Epithelial cell of esophagus (primary cell): ENCODE measurements at regions not wholly inside any gene's neighbourhood (a gene's known extent, or its start where the extent isn't known, plus 50 kb on each side); places are given as distances from the start of the nearest gene placed in this dataset.
"Not testable (repeated sequence)": the region's sequence is repeated elsewhere in the genome, so short reads cannot be mapped to it uniquely, and the experiment has no call there.

Experiments
- DNase-seq: peaks from one replicate; pipeline ENCODE4 v3.0.0; 2010; ENCODE audit warnings: low read depth
- H3K4me3 ChIP-seq: 2 replicates; pipeline ENCODE4 v1.5.1; 2011; ENCODE audit warnings: mild to moderate bottlenecking, low read length, control low read depth
- TF ChIP-seq, protein P1 (sequence below): IDR thresholded peaks from 2 replicates; pipeline ENCODE4 v1.5.1; 2011; ENCODE audit warnings: low read depth, mild to moderate bottlenecking, low read length, control low read depth, inconsistent platforms; ENCODE audit not compliant: insufficient read depth; ENCODE audit errors: missing control alignments

- DNase-seq: no peak
- no peak overlapping the region for H3K4me3 ChIP-seq
- TF ChIP-seq, protein P1, sequence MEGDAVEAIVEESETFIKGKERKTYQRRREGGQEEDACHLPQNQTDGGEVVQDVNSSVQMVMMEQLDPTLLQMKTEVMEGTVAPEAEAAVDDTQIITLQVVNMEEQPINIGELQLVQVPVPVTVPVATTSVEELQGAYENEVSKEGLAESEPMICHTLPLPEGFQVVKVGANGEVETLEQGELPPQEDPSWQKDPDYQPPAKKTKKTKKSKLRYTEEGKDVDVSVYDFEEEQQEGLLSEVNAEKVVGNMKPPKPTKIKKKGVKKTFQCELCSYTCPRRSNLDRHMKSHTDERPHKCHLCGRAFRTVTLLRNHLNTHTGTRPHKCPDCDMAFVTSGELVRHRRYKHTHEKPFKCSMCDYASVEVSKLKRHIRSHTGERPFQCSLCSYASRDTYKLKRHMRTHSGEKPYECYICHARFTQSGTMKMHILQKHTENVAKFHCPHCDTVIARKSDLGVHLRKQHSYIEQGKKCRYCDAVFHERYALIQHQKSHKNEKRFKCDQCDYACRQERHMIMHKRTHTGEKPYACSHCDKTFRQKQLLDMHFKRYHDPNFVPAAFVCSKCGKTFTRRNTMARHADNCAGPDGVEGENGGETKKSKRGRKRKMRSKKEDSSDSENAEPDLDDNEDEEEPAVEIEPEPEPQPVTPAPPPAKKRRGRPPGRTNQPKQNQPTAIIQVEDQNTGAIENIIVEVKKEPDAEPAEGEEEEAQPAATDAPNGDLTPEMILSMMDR: no peak
These were observed 61.9 kb upstream of the WAC start for GRCh38 chr10:28470873-28471651.

DNA sequence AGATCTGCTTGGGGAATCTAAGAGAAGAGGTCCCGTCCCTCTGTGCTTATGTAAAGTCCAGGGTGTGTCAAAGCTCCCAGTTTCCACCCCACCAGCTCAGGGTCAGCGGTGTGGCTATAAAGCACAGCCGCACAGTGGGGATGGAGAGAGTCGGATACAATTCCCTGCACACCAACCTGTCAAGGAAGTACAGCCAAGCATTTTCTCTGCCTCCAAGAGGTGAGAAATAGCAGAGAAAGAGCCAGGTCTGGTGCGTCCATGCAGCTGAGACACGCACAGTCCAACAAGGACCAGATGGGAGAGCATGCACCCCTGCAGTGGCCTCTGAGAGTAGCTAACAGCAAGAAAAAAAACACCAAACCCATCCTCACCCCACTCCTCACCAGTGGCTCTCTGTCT lies 61.3 kb upstream of the WAC start:
- TF ChIP-seq, protein P1: no peak

GRCh38 chr10:28478646-28479045 lies 54.3 kb upstream of the WAC start:
- no peak for DNase-seq
- TF ChIP-seq, protein P1: no peak

More for the DNA sequence above, 61.3 kb upstream of the WAC start:
- no peak for DNase-seq
- no peak overlapping the region for H3K4me3 ChIP-seq

DNA sequence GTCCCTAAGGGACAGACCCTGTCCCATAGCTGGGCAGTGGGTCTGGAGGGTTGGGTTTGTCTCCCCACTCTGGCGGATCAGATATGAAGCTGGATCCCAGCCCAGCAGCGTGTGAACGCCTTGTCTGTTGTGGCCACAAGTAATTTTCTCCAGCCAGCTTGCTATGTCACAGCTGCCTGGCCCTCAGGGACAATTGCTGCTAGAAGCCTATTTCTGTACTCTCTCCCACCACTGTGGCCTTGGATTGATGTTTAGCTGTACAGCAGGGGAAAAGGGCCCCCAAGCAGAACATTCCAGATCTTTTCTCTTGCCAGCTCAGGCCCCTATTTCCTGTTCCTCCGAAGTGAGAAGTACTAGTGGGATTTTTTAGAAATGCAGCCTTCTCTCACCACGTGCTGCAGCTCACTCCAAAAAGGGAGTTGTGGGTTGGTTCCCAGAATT lies 53.5 kb upstream of the WAC start:
- no peak for DNase-seq
- no peak overlapping the region for H3K4me3 ChIP-seq
- TF ChIP-seq, protein P1: no peak

More at GRCh38 chr10:28478646-28479045, 54.3 kb upstream of the WAC start:
- H3K4me3 ChIP-seq: no peak overlapping the region

GRCh38 chr10:28479927-28480627 lies 52.8 kb upstream of the WAC start:
- TF ChIP-seq, protein P1: no peak
- no peak for DNase-seq
- no peak overlapping the region for H3K4me3 ChIP-seq

DNA sequence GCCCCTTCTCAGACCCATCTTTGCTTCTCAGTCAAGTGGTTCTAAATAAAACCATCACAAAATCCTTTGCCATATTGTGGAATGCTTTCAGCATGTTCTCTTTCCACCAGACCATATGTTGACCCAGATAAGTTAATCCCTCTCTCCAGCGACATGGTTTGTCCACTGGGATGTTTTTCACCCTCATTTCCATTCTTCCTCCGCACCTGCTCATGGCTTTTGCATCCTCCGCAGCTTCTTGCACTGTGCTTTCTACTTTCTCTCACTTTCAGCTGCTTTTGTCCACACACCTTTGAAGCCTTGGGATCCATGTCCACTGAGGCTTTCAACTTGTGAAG lies 52.3 kb upstream of the WAC start:
- no peak overlapping the region for H3K4me3 ChIP-seq
- TF ChIP-seq, protein P1: no peak
- no peak for DNase-seq

DNA sequence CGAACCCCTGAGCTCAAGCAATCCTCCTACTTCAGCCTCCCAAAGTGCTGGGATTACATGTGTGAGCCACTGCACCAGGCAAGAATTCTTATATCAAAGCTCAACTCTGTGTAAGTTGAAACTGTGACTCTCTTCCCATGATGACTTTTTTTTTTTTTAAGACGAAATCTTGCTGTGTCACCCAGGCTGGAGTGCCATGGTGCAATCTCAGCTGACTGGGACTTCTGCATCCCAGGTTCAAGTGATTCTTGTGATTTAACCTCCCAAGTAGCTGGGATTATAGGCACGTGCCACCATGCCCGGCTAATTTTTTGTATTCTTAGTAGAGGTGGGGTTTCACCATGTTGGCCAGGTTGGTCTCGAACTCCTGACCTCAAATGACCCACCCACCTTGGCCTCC lies 51.6 kb upstream of the WAC start:
- not testable (repeated sequence) for DNase-seq, H3K4me3 ChIP-seq
